NCI-H748 (cell line): ENCODE measurements at regions not wholly inside any gene's neighbourhood (a gene's known extent, or its start where the extent isn't known, plus 50 kb on each side); places are given as distances from the start of the nearest gene placed in this dataset.
A peak's percentile ranks its signal among the peaks of the same experiment; 100 is the strongest.

ENCODE experiments used
- DNase-seq: peaks from one replicate; lab custom pipeline; 2025; ENCODE audit not compliant: unreplicated experiment; lab: John Stamatoyannopoulos, UW

GRCh38 chr4:144302704-144303536 lies 162.4 kb upstream of the GYPA start:
- no peak for DNase-seq

GRCh38 chr4:144304025-144304424 lies 163.5 kb upstream of the GYPA start:
- no peak for DNase-seq

- DNase-seq = no peak
Observed at GRCh38 chr4:144310535-144310934, 170.0 kb upstream of the GYPA start.

GRCh38 chr4:144313370-144313769 lies 172.9 kb upstream of the GYPA start:
- no peak for DNase-seq

GRCh38 chr4:144316869-144317268 lies 176.4 kb upstream of the GYPA start:
- DNase-seq = no peak

- DNase-seq = no peak
Observed at GRCh38 chr4:144318797-144319196, 178.3 kb upstream of the GYPA start.

GRCh38 chr4:144336633-144337032 lies 196.1 kb upstream of the GYPA start:
- no peak for DNase-seq

- no peak for DNase-seq
Observed at GRCh38 chr4:144338148-144338547, 197.6 kb upstream of the GYPA start.

GRCh38 chr4:144338834-144339233 lies 198.3 kb upstream of the GYPA start:
- no peak for DNase-seq

GRCh38 chr4:144340931-144341330 lies 200.4 kb upstream of the GYPA start:
- DNase-seq = no peak

- no peak for DNase-seq
Observed at GRCh38 chr4:144342949-144343760, 202.6 kb upstream of the GYPA start.

GRCh38 chr4:144347121-144347520 lies 206.6 kb upstream of the GYPA start:
- no peak for DNase-seq

GRCh38 chr4:144350706-144351105 lies 210.2 kb upstream of the GYPA start:
- no peak for DNase-seq

- DNase-seq = no peak
Observed at GRCh38 chr4:144351306-144351705, 210.8 kb upstream of the GYPA start.

- DNase-seq = no peak
Observed at GRCh38 chr4:144353292-144353691, 212.8 kb upstream of the GYPA start.

- DNase-seq = peak; percentile 1
Observed at GRCh38 chr4:144355811-144356757, 215.6 kb upstream of the GYPA start.

GRCh38 chr4:144356941-144357381 lies 216.4 kb upstream of the GYPA start:
- no peak for DNase-seq

GRCh38 chr4:144357975-144358374 lies 217.5 kb upstream of the GYPA start:
- no peak for DNase-seq

GRCh38 chr4:144360146-144360793 lies 219.8 kb upstream of the GYPA start:
- no peak for DNase-seq

- DNase-seq = no peak
Observed at GRCh38 chr4:144362366-144362765, 221.8 kb upstream of the GYPA start.

GRCh38 chr4:144363890-144364289 lies 223.4 kb upstream of the GYPA start:
- DNase-seq = no peak
